Germinal center (tissue), 1 donor: ENCODE measurements at regions not wholly inside any gene's neighbourhood (a gene's known extent, or its start where the extent isn't known, plus 50 kb on each side); places are given as distances from the start of the nearest gene placed in this dataset.
"Not testable (repeated sequence)": the region's sequence is repeated elsewhere in the genome, so short reads cannot be mapped to it uniquely, and the experiment has no call there.

Experiments
- DNase-seq: peaks from one replicate; pipeline ENCODE4 v3.0.0; 2012; ENCODE audit warnings: mixed read lengths, low spot score

DNA sequence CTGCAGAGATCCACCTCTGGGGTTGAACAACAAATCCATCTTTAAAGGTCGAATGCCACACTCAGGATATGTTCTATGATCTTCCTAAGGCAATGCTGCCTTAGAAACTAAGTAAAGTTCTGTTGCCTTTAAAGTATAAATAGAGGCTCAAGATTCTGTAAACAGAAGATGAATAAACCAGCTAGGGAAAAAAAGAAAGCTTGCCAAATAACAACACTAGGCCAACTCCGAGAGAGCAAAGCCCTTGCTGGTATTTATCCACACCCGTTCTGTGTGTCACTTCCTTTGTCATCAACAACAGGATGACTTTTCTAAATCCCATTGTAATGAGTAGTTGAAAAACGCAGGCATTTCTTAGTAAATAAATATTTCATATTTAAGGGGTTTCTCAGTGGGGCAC is 330.0 kb upstream of the GLI3 start:
- no peak for DNase-seq

GRCh38 chr7:42561797-42562196 is 324.8 kb upstream of the GLI3 start:
- DNase-seq, result no peak

DNA sequence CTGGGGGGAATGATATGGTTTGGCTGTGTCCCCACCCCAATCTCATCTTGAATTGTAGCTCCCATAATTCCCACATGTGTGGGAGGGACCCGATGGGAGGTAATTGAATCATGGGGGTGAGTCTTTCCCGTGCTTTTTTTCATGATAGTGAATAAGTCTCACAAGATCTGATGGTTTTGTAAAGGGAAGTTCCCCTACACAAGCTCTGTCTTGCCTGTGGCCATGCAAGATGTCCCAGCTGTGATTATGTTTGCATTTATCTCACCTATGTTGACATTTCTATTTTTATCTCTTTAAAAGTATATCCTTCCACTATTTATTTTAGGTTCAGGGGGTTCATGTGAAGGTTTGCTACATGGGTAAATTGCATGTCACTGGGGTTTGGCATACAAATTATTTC is 323.9 kb upstream of the GLI3 start:
- no peak for DNase-seq

- not testable (repeated sequence) for DNase-seq
These were observed 317.9 kb upstream of the GLI3 start for GRCh38 chr7:42554932-42555331.

DNA sequence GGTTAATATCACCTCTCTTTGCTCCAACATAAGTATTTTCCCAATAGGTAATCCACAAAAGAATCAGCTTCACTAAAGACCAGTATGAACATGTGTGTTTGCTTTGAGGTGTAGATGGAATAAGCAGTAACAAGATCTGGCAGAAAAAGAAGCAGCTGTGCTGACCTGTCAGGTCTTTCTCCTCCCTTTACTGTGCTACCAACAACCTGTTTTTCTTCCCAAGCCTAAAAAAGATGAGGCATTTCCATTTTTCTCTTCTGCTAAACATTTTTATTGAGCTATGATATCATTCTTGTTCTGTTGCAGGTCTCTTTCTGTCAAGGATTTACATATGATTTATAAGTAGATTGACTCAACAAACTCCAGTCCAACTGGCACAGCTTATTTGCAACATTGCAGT is 315.2 kb upstream of the GLI3 start:
- no peak for DNase-seq

GRCh38 chr7:42550706-42551470 is 313.9 kb upstream of the GLI3 start:
- no peak for DNase-seq

DNA sequence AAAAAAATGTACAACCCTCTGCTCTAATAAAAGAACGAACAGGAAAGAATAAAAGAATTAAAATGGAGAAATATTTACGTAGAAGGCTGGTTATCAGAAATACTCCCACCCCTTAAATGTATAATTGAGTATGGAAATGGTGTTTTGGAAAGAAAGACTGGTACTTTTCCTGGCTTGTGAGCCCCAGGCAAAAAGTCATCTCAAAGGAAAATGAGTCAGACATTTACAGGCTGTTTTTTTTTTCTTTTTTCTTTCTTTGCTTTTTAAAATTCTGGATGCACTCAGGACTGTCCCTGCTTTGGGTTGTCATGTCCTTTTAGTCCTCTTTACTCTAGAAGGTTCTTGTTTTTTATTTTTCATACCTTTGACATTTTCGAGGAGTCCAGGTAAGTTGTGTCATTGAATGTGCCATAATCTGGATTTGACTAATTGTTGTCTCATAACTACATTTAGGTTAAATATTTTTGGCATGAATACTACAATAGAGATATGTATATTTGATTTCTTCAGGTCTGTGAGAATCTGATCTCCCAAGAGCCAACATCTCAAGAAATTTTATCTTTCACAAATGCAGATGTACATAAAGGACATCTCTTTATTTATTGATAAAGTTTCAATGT is 313.0 kb upstream of the GLI3 start:
- no peak for DNase-seq

DNA sequence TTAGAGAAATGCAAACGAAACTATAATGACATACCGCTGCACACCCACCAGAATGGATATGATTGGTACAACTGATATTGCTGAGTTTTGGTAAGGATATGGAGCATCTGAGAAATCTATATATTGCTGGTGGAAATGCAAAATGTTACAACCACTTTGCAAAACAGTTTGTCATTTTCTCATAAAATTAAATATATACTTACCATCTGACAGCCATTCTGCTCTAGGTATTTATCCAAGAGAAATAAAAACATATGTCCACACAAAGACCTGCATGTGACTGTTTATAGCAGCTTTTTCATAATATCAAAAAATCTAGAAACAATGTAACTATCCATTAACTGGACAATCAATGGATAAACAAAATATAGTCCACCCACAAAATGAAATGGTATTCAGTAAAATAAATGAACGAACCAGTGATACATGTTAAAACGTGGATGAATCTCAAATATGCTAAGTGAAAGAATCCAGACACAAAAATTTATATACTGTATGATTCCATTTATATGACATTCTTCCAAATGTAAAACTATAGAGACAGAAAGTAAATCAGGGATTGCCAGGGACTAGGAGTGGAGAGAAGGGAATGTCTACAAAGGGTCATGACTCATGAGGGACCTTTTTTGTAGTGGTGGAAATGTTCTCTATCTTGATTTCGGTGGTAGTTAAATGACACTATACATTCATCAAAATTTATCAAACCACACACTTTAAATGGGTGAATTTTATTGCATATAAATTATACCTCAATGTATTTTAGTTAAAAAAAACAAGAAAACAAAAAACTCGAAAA is 312.0 kb upstream of the GLI3 start:
- DNase-seq, result no peak

- DNase-seq, result no peak
These were observed 308.2 kb upstream of the GLI3 start for GRCh38 chr7:42545049-42545724.

DNA sequence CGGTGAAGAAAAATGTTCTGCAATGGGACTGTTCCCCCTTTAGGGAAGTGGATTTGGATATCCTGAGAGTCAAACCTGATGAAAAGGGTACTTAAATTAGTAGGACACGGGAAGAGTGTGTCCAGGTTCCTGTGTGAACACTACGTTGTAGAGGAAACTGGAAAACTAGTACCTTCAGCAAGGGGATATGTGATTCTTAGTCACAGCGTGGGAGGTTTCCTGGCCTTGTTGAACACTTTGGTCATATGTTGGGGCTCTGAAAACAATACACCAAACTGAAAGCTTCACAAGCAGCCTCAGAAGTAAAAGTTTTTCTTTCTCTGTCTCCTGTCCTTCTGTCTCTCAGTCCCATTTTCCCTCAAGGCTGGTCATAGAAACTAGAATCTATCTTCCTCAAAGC is 306.9 kb upstream of the GLI3 start:
- DNase-seq, result no peak

GRCh38 chr7:42542446-42542845 is 305.4 kb upstream of the GLI3 start:
- not testable (repeated sequence) for DNase-seq

DNA sequence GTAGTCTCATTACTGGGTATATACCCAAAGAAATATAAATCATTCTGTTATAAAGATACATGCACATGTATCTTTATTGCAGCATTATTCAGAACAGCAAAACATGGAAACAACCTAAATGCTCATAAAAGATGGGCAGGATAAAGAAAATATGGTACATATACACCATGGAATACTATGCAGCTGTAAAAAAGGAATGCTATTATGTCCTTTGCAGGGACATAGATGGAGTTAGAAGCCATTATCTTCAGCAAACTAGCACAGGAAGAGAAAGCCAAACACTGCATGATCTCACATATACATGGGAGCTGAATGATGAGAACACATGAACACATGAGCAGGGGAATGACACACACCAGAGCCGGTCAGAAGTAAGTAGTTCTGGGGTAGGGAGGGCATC is 297.4 kb upstream of the GLI3 start:
- DNase-seq, result no peak

DNA sequence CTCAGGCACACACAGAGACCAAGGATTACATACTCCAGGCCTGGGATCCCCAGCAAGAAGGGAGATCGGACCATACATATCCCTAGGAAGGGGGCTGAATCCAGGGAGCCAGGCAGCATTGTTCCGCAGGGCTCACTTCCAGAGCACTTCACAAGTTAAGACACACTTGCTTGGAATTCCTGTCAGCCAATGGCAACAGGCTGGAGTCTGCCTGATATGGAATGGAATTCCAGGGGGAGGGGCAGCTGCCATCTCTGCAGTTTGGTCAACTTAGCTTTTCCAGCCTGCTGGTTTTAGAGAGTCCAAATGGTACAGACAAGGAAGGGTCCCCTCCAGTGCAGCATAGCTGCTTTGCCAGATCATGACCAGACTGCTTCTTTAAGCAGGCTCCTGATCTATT is 290.0 kb upstream of the GLI3 start:
- no peak for DNase-seq

DNA sequence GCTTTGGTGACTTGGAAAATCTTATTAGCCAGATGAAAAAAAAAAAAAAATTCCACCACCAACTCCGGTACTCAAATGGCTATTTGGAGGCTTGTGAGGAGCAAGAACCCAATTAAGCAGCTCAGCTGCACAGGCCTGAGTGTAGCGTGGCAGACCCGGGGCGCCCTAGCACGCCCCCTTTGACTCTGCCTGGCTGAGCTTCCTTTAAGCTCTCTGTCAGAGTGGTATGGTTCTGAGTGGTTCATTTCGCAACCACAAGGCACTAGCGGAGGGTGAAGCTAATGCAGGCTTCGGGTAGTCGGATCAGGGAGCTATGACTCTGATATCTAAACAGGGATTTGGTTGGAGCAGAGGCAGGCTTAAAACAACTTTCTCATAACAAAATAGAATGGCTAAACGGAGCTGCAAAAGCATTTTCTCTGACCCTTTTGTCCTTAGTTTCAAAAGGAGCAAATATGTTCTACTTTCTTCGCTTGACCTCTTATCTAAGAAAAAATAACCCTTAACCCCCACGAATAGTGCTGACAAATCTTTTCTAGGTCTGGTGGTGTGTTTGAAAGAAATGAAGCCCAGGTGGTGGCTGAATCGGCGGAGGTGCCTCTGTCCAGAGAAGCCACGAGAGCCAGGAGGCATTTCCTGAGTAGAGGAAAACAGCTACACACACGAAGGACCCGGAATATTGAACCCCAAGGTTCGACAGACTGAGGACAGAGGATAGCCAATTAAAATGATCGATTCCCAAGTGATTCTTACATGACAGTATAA is 285.4 kb upstream of the GLI3 start:
- no peak for DNase-seq

DNA sequence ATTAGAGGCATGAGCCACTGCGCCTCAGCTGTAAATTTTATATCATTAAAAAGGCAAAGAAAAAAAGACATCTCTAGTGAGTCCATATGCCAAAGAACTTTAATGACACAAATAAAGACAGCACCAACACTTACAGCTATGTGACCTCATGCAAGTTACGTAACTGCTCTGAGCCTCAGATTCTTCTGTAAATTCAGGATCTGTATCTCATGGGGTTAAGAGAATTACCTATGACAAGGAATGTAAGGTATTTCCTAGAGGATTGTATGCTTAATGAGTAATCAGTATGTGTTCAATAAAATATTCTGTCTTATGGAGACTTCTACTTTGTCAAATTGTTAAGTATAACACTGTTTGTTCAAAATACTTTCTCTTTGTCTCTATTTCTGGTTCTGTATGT is 274.0 kb upstream of the GLI3 start:
- DNase-seq, result no peak

DNA sequence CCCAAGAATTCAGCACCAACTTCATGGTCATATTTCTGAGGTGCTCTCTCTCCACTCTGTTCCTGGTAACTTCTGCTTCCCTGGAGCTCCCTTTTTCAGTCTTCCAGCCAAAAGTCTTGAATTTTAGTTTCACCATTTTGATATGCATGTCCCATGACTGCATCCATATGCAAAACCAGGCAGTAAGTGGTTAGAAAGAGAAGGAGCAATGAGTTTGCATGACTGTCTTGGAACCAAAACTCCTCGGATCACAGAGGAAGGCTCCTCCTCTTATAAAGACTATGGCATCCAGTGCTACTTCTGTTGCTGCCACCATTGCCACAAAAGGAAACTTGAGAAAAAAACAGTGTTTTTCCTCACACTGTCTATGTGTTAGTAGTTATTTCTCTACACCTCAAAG is 269.1 kb upstream of the GLI3 start:
- DNase-seq, result no peak

GRCh38 chr7:42502022-42502421 is 265.0 kb upstream of the GLI3 start:
- DNase-seq, result no peak

DNA sequence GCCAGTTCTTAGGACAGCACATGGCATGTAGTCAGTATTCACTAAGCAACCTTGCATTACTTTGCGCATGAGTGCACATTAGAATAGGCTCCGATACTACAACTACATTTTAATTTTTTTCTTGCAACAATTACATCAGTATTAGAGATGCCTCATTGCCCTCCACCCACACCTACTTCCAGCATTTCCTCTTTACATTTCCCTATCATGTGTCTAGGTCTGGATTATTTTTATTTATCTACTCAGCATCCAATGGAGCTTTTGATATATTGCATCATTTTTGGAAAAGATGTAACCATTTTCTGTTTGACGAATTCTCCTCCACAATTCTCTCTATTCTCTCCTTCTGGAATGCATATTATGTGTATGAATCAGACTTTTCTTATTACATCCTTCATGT is 258.2 kb upstream of the GLI3 start:
- DNase-seq, result no peak

DNA sequence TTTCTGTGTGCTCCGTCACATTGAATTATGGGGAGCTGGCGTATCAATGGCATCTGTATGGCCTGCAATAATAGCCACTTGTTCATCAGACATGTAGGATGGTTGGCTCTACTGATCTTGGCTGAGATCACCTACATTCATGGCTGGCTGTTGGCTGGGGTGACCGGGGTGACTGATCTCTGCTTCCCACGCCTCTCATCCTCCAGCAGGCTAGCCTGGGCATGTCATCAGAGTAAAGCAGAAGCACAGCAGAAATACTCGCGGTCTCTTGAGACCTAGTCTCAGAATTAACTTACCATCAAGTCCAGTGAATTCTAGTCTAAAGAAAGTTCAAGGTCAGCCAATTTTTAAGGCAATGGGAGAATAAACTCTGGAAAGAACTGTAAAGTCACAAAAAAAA is 257.7 kb upstream of the GLI3 start:
- DNase-seq, result no peak

DNA sequence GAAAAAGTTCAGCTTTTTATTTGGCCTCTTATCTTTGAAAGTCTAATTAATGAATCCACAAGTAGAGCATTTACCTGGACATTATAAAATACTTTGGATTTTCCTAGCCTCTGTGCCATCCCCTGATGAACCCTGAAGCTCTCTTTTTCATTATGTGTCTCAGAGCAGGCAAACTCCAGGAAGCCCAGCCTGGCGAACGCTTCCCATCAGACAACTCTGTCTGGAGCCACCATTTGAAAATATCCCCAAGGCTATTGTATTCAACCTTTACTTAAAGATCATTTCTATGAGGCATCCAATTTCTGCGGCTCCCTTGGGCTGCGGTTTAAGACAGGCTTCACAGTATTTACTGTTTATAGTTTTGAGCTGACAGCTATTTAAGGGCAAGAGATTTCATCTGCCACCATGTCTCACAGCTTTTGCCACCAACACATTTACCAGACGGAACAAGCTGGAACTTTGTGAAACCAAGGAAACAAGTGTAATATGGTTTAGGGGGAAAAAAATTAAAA is 257.2 kb upstream of the GLI3 start:
- DNase-seq, result no peak

- DNase-seq, result no peak
These were observed 256.6 kb upstream of the GLI3 start for GRCh38 chr7:42493436-42494198.
